ENCODE measurements at regions not wholly inside any gene's neighbourhood (a gene's known extent, or its start where the extent isn't known, plus 50 kb on each side); places are given as distances from the start of the nearest gene placed in this dataset.

GRCh38 chr1:60234776-60235175, 161.2 kb upstream of the C1orf87 start:
- no peak for DNase-seq (ENCODE audit: low read depth)
- no peak overlapping the region for H3K4me3 ChIP-seq (ENCODE audit: low read depth, low read length)
- TF ChIP-seq CTCF (IDR thresholded peaks at IDR 0.05; ENCODE audit: insufficient read depth, low read depth, low read length, missing control alignments) = no peak

- no peak overlapping the region for H3K4me3 ChIP-seq (ENCODE audit: low read depth, low read length)
- DNase-seq (ENCODE audit: low read depth) = no peak
- TF ChIP-seq CTCF (IDR thresholded peaks at IDR 0.05; ENCODE audit: insufficient read depth, low read depth, low read length, missing control alignments) = no peak
Measured at GRCh38 chr1:60229821-60230220, 156.3 kb upstream of the C1orf87 start.

GRCh38 chr1:60228041-60228491, 154.5 kb upstream of the C1orf87 start:
- no peak for DNase-seq (ENCODE audit: low read depth)
- H3K4me3 ChIP-seq (ENCODE audit: low read depth, low read length) = no peak overlapping the region
- no peak for TF ChIP-seq CTCF (IDR thresholded peaks at IDR 0.05; ENCODE audit: insufficient read depth, low read depth, low read length, missing control alignments)

DNA sequence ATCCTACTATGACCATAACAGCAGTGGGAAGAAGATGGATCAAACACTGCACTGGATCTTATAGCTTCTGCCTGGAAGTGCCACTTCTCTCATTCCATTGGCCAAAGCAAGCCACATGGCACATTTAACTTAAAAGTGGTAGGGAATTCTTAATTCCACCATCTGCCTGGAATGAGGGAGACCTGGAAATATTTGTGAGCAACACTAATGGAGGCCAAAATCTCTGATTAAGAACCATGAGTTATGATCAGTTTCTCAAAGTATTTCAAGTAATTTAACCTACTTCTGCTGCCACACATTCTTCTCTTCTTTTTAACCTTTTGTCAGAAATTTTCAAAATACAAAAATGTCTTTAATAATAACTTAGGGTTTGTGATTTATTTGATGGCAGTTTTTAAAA, 154.0 kb upstream of the C1orf87 start:
- no peak overlapping the region for H3K4me3 ChIP-seq (ENCODE audit: low read depth, low read length)
- DNase-seq (ENCODE audit: low read depth) = no peak
- no peak for TF ChIP-seq CTCF (IDR thresholded peaks at IDR 0.05; ENCODE audit: insufficient read depth, low read depth, low read length, missing control alignments)

- no peak overlapping the region for H3K4me3 ChIP-seq (ENCODE audit: low read depth, low read length)
- DNase-seq (ENCODE audit: low read depth) = no peak
- TF ChIP-seq CTCF (IDR thresholded peaks at IDR 0.05; ENCODE audit: insufficient read depth, low read depth, low read length, missing control alignments) = no peak
Measured at GRCh38 chr1:60225486-60225885, 151.9 kb upstream of the C1orf87 start.

GRCh38 chr1:60224523-60224922, 151.0 kb upstream of the C1orf87 start:
- no peak overlapping the region for H3K4me3 ChIP-seq (ENCODE audit: low read depth, low read length)
- no peak for DNase-seq (ENCODE audit: low read depth)
- TF ChIP-seq CTCF (IDR thresholded peaks at IDR 0.05; ENCODE audit: insufficient read depth, low read depth, low read length, missing control alignments) = no peak

DNA sequence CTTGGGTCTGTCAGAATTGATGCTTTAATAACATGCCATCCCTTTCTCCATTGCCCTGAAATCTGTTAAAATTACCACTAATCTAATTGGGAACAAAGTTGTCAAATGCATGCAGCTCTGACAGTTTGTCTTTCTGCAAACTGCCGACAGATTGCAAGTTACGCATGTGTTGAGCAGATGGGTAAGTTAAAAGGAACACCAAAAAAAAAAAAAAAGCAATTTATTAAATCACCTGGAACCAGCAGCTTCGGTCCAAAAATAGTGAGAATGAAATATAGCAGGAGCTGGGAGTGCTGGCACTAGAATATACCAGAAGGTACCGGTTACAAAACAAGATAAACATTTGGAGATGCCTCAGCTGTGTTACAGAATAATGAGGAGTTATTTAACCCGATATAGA, 149.6 kb upstream of the C1orf87 start:
- DNase-seq (ENCODE audit: low read depth) = no peak
- no peak overlapping the region for H3K4me3 ChIP-seq (ENCODE audit: low read depth, low read length)
- TF ChIP-seq CTCF (IDR thresholded peaks at IDR 0.05; ENCODE audit: insufficient read depth, low read depth, low read length, missing control alignments) = no peak
